NCI-H1436 treated with DMSO at 0.1 percent for 48 hours (cell line): ENCODE measurements at regions not wholly inside any gene's neighbourhood (a gene's known extent, or its start where the extent isn't known, plus 50 kb on each side); places are given as distances from the start of the nearest gene placed in this dataset.

Experiments used
- DNase-seq: peaks from one replicate; lab custom pipeline; 2025; lab: John Stamatoyannopoulos, UW

- DNase-seq: no peak
Observed at GRCh38 chr5:93163010-93163663, 417.9 kb downstream of the NR2F1-AS1 start.

DNA sequence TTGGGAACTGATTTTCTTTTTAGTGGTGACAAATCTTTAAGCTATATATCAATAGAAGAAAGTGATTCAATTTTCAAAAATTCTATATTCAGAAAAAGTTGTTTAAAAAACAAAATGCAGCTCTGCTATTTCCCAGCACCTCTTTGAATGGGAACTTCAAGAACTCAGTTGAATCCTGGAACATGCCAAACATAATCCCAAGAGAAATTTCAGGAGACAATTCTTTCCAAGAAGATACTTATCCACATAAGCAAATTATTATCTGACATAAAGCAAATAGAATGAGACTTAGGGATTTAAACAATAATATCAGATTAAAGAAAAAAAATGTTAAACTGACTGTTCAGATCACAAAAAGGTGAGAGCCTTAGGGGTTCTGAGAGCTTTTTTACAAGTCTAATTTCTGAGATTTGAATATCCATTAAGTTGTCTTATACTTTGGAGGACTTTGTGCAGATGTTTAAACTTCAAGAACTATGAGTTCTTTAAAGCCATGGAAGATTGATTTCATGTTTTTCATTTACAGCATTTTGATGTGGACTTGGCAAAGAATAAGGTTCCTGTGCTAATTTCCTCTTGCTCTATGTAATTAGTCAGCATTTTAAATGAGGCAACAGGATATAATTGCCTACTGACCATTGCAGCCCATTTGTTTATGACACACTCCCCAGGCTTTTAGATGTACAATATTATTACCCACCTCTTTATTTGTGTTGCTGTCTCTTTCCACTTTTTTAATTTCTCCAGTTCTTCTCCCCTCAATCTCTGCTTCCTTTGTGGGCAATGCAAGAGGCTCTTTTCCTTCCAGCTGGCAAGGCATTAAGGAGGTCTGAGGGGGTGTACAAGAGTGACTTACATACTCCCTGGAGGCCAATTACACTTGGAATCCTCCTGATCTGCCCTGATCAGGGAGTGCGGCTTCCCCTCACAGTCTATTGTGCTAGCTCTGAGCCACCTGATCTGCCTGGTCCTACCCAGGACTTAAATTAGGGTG, 419.1 kb downstream of the NR2F1-AS1 start:
- DNase-seq: no peak

DNA sequence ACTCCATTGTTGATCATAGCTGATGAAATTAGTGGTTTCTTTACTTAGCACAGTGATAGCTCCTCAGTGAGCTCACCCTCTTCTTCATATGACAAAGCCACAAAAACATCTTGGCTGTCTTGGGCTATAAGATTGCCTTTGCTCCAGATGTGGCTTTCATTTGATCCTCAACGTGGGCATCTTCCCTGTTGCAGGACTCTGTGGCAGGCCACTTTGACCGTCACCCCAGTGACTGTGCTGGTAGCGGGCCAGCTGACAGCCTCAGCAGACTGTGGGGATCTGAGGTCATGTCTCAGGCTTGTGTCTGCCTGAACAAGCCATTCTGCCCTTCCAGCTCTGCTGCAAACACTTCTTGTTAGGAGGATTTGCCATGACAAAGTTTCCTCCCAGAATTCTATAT, 422.2 kb downstream of the NR2F1-AS1 start:
- no peak for DNase-seq

GRCh38 chr5:93156566-93156965, 424.5 kb downstream of the NR2F1-AS1 start:
- DNase-seq: no peak

- no peak for DNase-seq
Observed at GRCh38 chr5:93154535-93154934, 426.5 kb downstream of the NR2F1-AS1 start.

DNA sequence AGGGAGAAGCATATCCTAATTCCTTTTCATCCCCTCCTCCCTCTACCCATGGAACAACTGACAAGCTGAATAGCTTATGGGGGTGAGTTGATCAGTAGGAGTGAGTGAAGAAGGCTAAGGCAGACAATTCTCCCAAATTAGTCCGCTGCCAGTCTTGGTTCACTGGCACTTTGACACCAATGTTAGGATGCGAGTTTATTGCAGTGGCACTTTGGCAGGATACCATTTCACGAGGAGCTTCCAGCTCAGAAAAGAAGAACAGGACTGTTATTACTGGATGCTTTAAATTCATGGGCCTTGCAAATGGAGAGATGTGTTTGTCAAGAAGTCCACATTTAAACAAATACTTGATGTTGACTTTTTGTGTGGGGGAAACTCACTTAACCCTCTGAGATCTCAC, 427.6 kb downstream of the NR2F1-AS1 start:
- DNase-seq: no peak

GRCh38 chr5:93151896-93152295, 429.1 kb downstream of the NR2F1-AS1 start:
- no peak for DNase-seq

DNA sequence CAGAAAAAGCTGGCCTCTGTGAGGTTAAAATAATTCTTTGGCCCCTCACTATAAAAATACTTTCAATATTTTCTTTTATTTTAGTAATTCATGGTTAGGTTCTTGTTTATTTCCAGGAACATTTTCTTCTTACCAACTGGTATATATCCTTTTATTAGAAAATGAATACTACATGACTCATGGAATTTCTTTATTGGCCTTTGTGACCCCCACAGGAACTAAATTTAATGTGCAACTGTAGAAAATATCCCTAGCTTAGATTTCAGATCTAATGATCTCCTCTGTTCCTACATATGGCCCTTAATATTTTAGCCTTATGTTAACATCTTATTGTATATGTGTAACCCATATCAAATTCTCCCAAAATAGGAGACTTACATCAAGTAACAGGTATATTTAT, 429.9 kb downstream of the NR2F1-AS1 start:
- DNase-seq: no peak

GRCh38 chr5:93150311-93151012, 430.6 kb downstream of the NR2F1-AS1 start:
- no peak for DNase-seq

DNA sequence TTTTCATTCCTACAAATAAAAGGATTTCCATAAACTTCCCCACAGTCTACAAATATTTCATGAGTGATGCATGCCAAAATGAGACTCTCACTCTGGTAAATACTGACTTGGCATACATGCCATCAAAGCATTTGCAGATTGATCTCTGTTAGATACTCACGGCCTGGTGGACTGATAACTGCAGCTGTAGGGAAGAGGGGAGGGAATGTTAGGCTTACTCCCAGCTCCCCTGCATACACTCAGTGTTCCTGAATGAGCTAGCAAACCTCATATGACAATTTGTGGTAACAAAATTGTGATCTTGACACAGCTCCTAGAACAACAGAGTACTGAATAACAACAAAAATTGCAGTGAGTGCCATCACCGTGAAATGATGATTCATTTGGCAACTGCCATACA, 435.3 kb downstream of the NR2F1-AS1 start:
- no peak for DNase-seq

DNA sequence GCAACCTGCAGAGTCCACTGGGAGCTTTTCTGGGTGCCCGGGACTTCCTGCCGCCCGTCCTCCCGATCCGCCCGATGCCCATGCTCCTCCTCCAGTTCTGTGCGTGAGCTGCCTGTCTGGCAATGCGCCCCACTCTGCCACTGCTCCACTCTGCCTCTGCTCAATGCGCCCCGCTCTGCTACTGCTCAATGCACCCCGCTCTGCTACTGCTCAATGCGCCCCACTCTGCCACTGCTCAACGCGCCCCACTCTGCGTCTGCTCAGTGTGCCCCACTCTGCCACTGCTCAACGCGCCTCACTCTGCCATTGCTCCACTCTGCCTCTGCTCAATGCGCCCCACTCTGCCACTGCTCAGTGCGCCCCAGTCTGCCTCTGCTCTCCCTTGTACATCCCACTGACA, 436.0 kb downstream of the NR2F1-AS1 start:
- no peak for DNase-seq

- DNase-seq: no peak
Observed at GRCh38 chr5:93141969-93142368, 439.1 kb downstream of the NR2F1-AS1 start.

- DNase-seq: no peak
Observed at GRCh38 chr5:93130624-93131490, 450.2 kb downstream of the NR2F1-AS1 start.

DNA sequence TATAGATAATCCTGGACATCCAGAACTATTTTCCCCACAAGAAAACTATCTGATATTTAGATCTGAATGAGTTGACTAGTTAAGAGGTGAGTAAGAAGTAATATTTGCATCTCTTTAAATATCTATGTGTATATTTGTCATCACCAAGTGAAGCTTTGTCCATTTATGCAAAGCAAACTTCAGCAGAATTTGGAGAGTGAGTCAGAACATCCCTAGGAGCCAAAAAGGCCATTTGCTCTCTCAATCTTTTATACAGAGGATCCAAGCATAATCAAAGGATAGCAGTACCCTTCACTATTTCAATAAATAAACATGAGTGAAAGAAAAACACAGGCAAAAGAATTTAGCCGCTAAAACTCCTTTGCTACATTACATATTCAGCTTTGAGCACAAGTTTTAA, 454.4 kb downstream of the NR2F1-AS1 start:
- no peak for DNase-seq

GRCh38 chr5:93123127-93123526, 457.9 kb downstream of the NR2F1-AS1 start:
- no peak for DNase-seq

- DNase-seq: no peak
Observed at GRCh38 chr5:93122446-93122845, 458.6 kb downstream of the NR2F1-AS1 start.

GRCh38 chr5:93120771-93121170, 460.2 kb downstream of the NR2F1-AS1 start:
- DNase-seq: no peak

DNA sequence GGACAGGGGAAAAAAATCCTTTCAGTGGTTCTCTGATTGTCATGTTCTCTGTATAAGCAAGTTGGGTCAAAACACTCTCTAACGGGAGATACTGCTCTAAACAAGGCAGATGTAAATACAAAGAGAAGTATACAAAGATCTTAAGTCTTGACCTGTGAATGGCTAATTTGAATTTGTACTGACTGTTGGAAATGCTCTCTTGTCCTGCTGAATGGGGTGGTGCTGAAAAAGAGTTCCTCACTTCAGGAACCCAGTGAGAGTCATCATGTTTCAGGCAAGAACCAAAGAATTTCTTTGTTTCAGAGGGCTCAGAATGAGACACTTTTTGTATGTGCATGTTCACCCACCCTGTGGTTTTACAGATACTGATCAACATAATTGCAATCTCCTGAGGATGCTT, 461.0 kb downstream of the NR2F1-AS1 start:
- no peak for DNase-seq

DNA sequence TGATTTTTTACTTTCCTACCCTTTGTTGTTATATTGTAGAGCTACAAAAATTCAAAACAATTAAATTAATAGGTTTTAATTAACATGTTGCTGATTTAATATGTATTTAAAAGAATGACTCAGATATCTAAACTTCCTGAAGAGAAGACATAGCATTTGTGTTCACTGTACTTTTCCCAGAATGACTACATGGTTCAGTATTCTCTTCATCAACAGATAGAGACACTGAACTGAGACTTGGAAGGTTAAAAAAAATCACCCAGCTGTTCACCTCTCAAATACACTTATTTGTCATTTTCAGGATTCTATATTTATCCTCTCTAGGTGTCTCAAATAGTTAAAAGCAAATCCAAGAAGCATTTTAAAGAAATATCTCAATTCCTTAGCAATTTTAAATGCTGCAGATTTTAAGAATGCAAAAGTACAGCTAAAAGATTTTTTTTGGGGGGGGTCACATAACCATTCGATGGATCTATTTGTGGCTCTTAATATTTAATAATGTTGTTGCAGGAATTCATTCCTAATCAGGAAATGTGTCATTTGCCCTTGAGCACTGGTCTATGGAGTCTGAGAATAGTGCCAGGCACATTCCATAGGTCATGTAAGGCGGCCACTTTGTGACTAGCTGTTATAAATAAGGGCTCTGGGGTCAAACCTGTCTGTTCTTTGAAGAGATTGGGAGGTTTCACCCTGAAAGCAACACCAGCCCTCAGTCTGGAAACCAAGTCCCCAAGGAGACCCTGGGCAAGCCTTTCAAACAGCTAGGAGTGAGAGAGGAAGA, 463.1 kb downstream of the NR2F1-AS1 start:
- DNase-seq: no peak

- DNase-seq: no peak
Observed at GRCh38 chr5:93107805-93108520, 473.1 kb downstream of the NR2F1-AS1 start.
